Stimulated activated naive CD8-positive, alpha-beta T cell treated with anti-CD3 and anti-CD28 coated beads, Interleukin-15, Interleukin-2, amounts not matched to agents 100 U/mL and 50 U/mL, for 24 hours (primary cell): ENCODE measurements at regions not wholly inside any gene's neighbourhood (a gene's known extent, or its start where the extent isn't known, plus 50 kb on each side); places are given as distances from the start of the nearest gene placed in this dataset.
"Not testable (repeated sequence)": the region's sequence is repeated elsewhere in the genome, so short reads cannot be mapped to it uniquely, and the experiment has no call there.

Experiments used
- ATAC-seq: fragments of 150-1000 bp; cut with Tn5 transposase; one replicate; pipeline ENCODE4 v1.10.0; 2021
- DNase-seq: peaks from one replicate; pipeline ENCODE4 v3.0.0; 2021

DNA sequence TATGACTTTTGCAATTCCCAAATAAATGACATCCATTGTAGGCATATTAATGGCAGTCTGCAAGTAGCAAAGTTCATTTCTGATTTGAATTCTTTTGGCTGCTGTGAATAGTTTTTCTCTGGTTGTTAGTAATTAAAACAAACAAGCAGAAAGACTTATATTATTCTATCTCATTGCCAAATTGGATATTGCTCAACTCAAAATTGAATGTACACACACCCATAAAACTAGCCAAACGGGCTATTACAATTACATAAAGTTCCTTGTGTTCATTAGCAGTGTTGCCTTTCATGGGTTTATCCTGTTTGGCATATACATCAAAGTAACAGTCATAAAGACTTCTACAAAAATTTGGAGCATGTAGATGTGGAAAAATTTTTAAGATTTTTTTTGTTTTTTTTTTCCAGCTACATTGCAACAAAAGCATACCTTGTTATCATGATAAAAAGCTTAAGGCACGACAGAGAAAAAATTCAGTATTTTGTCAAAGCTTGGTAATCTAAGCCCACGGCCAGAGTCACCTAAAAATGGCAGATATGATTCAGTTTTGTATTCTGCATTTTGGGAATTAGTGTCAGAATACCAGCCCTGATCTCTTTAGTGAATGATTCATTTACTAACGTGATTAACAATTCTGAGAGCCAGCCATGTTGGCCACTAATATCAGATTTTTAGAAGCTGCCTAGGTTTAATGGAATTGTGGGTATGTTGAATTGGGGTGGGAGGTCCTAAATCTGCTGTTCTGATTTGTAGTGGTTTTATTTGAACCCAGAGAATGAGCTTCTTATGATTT, 108.4 kb downstream of the KLF5 start:
- ATAC-seq (no peak), DNase-seq (no peak)

DNA sequence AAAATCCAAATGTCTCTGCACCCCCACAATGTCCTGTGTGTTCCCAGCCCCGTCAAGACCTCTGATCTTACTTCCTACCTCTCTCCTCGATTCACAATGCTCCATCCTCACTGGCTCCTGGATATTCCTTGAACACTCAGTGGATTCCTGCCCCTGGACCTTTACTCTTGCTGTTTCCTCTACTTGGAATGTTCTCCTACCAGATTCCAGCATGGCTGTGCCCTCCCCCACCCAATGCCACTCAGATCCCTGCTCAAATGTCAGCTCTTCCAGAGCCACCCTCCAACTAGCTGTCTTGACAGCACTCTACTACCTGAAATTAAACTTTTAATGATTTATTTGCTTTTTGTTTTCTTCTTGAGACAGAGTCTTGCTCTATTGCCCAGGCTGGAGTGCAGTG, 107.4 kb downstream of the KLF5 start:
- ATAC-seq, result no peak
- no peak for DNase-seq

DNA sequence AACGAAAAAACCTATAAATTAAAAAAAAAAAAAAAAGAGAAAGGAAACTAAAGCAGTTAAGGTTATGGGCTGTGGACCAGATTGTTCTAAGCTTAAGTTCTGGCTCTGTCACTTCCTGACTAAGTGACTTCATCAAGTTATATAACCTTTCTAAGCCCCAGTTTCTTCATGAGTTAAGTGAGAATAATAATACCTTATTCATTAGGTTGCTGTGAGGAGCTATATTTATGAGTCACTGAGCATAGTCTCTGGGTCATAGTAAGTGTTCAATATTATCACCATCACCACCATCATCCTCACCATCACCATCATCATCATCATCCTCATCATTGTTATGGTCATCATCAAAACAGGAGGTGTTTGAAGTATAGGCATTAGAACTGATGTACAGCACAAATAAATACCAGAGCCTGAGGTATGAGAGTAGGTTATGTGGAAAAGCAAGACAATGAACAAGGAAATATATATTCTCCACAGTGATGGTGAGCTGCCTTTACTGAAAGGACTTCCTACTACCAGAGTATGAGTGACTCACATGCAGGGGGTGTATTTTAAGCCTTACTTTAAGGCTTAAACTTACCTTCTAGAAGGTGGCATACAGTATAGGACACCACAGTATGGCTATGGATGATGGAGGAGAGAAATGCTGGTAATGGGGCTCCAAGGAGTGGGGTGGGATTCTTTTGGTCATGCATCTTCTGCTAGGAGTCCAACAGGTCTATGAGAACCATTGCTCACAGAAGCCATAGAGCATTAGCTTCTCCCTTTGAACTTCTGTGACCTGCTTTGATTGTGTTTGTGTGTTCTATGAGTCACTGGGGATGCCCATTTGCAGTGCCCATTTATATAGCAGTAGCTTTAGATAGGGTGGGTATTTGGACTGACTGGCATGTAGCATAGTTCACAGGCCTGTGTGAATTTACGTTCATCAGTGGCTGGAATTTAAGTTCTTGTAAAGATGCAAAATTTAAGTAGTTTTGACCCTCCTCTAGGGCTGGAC, 104.4 kb downstream of the KLF5 start:
- DNase-seq (no peak), ATAC-seq (no peak)

DNA sequence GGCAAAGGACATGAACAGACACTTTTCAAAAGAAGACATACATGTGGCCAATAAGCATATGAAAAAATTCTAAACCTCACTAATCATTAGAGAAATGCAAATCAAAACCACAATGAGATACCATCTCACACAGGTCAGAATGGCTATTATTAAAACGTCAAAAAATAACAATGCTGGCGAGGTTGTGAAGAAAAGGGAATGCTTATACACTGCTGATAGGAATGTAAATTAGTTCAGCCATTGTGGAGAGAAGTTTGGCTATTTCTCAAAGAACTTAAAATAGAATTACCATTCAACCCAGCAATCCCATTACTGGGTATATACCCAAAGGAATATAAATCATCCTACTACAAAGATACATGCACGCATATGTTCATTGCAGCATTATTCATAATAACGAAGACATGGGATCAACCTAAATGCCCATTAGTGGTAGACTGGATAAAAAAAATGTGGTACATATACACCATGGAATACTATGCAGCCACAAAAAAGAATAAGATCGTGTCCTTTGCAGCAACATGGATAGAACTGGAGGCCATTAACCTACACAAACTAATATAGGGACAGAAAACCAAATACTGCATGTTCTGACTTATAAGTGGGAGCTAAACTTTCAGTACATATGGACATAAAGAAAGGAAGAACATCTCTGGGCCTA, 101.7 kb downstream of the KLF5 start:
- not testable (repeated sequence) for ATAC-seq, DNase-seq

DNA sequence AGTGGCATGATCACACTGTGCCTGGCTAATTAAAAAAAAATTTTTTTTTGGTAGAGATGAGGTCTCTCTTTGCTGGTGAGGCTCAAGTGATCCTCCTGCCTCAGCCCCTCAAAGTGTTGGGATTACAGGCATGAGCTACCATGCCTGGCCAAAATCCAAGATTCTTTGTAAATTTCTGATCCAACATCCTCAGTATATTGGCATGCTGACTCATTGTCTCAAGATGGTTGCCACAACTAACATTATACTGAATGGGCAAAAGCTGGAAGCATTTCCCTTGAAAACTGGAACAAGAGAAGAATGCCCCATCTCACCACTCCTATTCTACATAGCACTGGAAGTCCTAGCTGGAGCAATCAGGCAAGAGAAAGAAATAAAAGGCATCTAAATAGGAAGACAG, 100.0 kb downstream of the KLF5 start:
- DNase-seq (no peak), ATAC-seq (no peak)

DNA sequence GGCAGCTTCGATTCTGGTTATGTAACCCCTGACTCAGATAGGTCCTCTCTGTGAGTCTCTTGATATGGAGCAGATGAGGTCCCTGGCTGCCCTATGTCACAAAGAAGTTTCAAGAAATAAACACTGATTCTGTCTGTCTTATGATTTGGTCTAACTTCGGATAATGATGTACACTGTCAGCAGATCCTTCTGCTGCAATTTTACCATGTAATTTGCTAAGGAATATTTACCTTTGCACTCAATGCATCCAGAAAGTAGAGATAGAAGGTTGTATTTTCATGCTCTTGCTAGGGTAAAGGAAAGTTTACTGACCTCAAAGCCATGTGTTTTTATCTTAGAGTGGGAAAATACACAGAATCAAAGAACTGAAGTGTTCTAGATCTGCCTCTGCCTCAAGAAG, 98.2 kb downstream of the KLF5 start:
- no peak for ATAC-seq
- no peak for DNase-seq

DNA sequence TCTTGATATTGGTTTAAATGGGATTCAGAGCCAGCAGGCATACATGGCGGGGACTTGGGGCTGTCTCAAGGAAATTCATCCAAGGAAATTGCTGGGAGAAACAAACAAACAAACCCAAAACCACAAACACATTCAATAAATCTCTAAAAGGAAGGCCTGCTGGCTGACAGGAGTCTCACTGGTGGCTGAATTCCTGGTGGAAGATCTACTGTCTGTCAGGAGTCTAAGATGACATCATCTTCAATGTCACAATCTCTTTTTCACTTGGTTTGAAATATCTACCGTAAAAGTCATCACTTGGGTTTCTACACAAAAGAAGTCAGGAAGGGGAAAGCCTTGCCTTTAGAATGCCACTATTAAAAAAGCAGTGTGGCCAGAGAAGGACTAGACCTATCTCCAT, 87.9 kb downstream of the KLF5 start:
- ATAC-seq, result no peak
- DNase-seq, result no peak

DNA sequence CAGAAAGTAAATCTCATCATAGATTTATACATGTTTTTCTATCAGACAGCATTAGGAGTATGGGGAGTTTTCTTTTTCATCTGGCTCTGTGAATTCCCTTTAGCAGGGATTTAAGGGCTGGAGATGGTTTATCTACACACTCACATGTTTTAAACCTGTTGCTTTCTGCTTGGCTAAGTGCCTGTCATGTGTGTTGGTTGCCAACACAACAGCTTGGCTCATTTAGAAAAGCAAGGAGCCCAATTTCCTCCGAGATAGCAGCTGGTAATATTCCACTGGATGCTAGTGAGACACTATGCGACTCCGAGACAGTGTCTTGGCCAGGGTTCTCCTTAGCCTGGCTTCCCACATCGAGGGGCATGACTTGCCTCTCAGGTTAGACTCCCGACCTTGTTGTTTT, 83.3 kb downstream of the KLF5 start:
- DNase-seq (no peak), ATAC-seq (no peak)

DNA sequence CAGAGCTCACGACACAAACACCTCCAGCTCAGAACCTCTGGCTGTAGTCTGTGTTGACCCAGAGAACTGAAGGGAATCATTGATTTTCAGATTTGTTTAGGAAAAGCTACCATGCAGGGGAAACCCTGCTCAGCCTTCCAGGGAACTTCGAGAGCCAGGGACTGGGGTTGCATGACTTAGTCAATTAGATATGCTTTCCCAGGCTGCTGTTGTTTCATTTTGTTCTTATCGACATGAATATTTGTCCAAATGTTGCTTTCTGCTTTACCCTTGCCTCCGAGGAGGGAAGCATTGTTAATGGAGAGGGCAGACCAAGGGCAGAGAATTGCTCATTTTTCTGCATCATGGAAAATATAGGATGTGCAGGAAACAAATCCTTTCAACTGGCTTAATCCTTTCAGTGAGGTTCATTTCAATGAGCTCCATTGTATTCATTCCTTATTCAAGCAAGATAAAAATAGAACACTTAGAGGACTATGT, 82.5 kb downstream of the KLF5 start:
- DNase-seq (no peak), ATAC-seq (no peak)

DNA sequence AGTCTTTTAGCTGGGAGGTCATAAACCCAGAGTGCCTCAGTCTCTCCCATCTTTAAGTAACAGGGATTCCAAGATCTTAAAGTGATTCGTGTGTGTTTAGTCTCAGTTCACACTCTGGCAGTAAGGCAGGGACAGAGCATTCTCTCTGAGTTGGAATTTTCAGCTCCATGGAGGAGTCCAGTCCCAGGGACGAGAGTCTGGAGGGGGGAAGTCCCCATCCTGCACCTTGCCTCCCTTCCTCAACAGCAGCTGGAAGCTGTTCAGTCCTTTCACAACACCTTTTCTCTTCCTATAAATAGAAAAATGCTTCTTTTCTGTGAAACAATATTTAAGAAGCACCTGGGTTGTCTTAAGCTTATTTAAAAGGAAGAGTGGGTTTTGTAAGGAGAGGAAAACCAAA, 82.0 kb downstream of the KLF5 start:
- ATAC-seq (no peak), DNase-seq (no peak)

DNA sequence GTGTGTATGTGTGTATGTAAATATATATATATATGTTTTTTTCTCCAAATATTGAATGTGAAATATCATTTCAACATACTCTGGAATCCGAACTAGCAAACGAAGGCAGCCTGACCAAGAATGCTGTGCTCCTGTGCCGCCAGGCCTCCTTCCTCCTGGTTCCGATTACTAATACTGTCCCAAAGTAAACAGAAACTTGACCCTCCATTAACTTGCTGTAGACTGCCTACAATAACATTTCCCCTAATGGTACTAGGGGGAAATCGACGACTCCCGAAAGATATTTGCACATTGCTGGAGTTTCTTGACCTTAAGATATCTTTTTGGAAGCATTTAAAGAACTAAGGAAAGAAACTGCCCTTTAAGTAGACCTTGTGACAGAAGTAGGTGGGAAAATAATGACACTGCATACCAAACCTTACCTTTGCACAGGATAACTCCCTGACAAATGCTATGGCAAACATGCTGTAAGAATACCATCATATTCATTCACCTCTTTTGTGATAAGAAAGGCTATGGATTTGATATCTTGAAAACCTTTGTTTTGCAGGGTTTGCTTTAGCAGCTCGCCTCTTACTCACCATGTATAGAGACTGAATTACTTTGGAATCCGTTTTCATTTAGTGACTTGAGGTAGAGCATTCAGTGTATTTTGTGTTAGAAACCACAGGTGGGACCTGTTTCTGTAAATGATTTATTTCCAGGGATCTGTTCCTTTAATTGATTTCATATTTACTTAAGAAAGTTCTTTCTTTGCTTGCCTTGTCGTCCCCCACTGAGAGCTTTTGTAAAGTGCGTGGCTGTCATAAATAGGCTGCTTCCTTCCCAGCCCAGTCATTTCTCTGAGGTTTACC, 80.1 kb downstream of the KLF5 start:
- DNase-seq, result no peak

DNA sequence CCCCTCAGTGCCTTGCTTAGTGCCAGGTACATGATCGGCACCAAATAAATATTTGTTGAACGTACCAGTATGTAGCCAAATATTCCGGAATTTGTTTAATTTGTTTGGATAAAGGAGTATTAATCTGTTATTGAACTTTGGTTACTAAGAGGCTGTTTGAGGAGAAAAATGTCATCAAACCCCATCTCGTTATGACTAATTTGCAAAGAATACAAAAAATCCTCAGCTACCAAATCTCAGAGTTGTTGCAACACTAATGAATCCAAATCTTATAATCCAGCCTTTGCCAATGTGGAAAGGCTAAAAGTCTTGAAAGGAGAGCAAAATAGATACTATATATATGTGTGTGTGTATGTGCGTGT, 79.5 kb downstream of the KLF5 start:
- ATAC-seq, result no peak
- no peak for DNase-seq

More for the DNA sequence above, 80.1 kb downstream of the KLF5 start:
- ATAC-seq, result no peak

DNA sequence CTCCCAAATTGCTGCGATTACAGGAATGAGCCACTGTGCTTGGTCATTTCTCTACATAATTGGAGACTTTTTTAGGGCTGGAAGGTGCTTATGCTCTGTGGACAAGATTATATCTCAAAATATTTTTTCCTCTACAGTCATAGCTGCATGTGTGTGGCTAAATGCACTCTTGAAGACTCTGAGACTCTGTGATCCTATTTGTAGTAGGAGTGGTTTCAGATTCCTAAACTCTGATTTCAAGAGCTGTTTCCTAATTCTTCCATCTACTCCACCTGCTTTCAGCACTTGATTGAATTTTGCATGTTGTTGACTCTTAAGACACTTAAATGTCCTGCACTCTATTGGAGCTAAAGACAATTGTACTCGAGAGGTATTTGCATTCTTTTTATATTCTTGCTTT, 78.0 kb downstream of the KLF5 start:
- ATAC-seq (no peak), DNase-seq (no peak)

DNA sequence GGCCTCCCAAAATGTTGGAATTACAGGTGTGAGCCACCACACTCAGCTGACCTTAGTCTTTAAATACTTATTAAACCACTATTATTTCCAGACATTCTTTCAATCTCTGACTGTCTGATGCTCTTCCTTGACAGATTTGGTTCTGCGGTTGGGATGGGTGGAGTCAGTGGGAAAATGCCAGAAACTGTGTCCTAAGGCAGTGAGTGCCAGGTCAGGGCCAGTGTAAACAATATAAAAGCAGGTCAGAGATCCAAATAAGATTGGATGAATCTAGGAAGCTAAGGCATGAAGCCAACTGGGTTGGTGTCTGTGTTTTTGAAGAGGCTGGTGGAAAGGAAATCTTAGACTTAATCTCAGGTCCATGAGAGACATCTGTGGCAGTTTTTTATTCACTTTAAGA, 74.7 kb downstream of the KLF5 start:
- ATAC-seq (no peak), DNase-seq (no peak)

DNA sequence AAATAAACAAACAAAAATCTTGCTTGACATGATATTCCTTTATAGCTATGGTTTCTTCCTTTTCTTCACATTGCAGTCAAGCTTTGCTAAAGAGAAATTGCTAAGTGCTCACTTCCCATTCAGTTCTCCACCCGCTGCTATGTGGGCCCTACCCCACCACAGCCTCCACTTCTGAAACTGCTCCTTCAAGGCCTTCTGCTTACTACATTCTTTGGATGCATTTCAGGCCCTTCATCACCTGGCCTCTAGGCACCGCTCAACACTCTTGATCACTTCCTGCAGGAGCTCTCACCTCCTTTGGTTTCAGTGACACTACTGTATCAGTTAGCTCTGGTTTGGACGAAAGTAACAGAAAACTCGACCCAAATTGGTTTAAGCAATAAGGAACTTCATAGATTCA, 72.4 kb downstream of the KLF5 start:
- DNase-seq, result no peak
- no peak for ATAC-seq

DNA sequence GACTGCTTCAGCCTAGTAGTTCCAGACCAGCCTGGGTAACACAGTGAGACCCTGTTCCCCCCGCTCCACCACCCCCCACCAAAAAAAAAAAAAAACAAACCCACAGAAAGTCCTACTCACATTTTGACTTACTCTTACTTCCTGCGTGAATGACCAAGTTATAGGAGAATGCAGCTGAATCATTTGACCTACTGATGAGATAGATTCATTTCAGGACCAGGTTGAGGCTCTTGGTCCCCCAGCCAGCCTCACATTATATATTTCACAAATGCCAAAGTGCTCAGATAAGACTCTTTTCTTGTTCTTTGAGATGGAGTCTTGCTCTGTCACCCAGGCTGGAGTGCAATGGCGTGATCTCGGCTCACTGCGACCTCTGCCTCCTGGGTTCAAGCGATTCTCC, 70.2 kb downstream of the KLF5 start:
- ATAC-seq, result peak; percentile 32
- no peak for DNase-seq
